ENCODE measurements at regions not wholly inside any gene's neighbourhood (a gene's known extent, or its start where the extent isn't known, plus 50 kb on each side); places are given as distances from the start of the nearest gene placed in this dataset.

GRCh38 chr12:77599782-77600467, 230.8 kb upstream of the NAV3 start:
- in situ Hi-C loops (cut with HindIII; ENCODE audit: low sequenced_read_pairs), result no loop called here
- H3K4me3 ChIP-seq (ENCODE audit: low read depth, low read length), result no peak overlapping the region
- TF ChIP-seq, protein P1, sequence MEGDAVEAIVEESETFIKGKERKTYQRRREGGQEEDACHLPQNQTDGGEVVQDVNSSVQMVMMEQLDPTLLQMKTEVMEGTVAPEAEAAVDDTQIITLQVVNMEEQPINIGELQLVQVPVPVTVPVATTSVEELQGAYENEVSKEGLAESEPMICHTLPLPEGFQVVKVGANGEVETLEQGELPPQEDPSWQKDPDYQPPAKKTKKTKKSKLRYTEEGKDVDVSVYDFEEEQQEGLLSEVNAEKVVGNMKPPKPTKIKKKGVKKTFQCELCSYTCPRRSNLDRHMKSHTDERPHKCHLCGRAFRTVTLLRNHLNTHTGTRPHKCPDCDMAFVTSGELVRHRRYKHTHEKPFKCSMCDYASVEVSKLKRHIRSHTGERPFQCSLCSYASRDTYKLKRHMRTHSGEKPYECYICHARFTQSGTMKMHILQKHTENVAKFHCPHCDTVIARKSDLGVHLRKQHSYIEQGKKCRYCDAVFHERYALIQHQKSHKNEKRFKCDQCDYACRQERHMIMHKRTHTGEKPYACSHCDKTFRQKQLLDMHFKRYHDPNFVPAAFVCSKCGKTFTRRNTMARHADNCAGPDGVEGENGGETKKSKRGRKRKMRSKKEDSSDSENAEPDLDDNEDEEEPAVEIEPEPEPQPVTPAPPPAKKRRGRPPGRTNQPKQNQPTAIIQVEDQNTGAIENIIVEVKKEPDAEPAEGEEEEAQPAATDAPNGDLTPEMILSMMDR (IDR thresholded peaks at IDR 0.05; ENCODE audit: low read depth, low read length), result no peak
- no peak for DNase-seq (ENCODE audit: low read depth, low spot score)

GRCh38 chr12:77594366-77594765, 236.3 kb upstream of the NAV3 start:
- no peak for DNase-seq (ENCODE audit: low read depth, low spot score)
- no peak overlapping the region for H3K4me3 ChIP-seq (ENCODE audit: low read depth, low read length)
- in situ Hi-C loops (cut with HindIII; ENCODE audit: low sequenced_read_pairs), result no loop called here
- TF ChIP-seq, protein P1 (IDR thresholded peaks at IDR 0.05; ENCODE audit: low read depth, low read length), result no peak

DNA sequence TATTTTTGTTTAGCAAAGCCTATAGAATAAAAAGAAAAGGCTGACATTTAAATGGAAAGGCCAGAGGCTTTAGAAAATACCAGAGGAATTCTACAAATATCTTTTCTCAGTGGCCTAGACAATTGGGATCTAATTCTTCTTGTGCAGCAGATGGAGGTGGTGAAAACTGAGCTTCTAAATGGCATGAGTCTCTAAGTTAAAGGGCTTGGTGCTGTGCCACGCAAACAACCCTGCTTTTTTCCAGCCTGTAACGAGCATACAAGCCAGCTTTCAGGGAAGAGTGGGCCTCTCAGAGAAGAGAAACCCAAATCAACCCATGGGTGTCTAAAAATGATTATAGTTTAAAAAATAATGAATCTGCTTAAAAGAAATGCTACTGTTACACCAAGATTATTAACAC, 237.9 kb upstream of the NAV3 start:
- TF ChIP-seq, protein P1 (IDR thresholded peaks at IDR 0.05; ENCODE audit: low read depth, low read length), result no peak
- H3K4me3 ChIP-seq (ENCODE audit: low read depth, low read length), result no peak overlapping the region
- DNase-seq (ENCODE audit: low read depth, low spot score), result no peak
- in situ Hi-C loops (cut with HindIII; ENCODE audit: low sequenced_read_pairs), result no loop called here

- no peak for DNase-seq (ENCODE audit: low read depth, low spot score)
- H3K4me3 ChIP-seq (ENCODE audit: low read depth, low read length), result no peak overlapping the region
- TF ChIP-seq, protein P1 (IDR thresholded peaks at IDR 0.05; ENCODE audit: low read depth, low read length), result no peak
- in situ Hi-C loops (cut with HindIII; ENCODE audit: low sequenced_read_pairs), result no loop called here
These were observed 238.5 kb upstream of the NAV3 start for GRCh38 chr12:77591959-77592743.

- in situ Hi-C loops (cut with HindIII; ENCODE audit: low sequenced_read_pairs), result no loop called here
- TF ChIP-seq, protein P1 (IDR thresholded peaks at IDR 0.05; ENCODE audit: low read depth, low read length), result no peak
- no peak for DNase-seq (ENCODE audit: low read depth, low spot score)
- no peak overlapping the region for H3K4me3 ChIP-seq (ENCODE audit: low read depth, low read length)
These were observed 240.4 kb upstream of the NAV3 start for GRCh38 chr12:77590306-77590705.

DNA sequence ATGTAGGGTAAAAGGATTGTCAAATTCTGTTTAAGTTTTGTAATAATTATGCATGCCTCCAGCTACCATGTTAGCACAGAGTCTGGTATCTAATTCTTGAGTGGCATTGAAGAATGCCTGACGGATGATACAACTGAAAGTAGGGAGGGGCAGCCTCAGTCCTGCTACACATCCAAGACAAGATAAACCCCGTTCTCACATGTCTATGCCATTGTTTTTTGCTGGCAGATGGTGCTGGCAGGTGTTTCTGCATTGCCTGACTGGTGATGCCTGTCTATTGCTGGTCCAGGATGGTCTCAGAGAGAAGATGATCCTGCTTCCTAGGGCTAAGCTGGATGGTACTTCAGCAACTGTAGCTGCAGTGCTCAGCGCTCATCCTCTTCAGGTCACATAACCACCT, 245.8 kb upstream of the NAV3 start:
- TF ChIP-seq, protein P1 (IDR thresholded peaks at IDR 0.05; ENCODE audit: low read depth, low read length), result no peak
- H3K4me3 ChIP-seq (ENCODE audit: low read depth, low read length), result no peak overlapping the region
- DNase-seq (ENCODE audit: low read depth, low spot score), result no peak
- in situ Hi-C loops (cut with HindIII; ENCODE audit: low sequenced_read_pairs), result no loop called here

All from astrocyte of the spinal cord (primary cell).